Spleen (tissue), 11 donors: ENCODE measurements at regions not wholly inside any gene's neighbourhood (a gene's known extent, or its start where the extent isn't known, plus 50 kb on each side); places are given as distances from the start of the nearest gene placed in this dataset.

Experiments
- DNase-seq: peaks from one replicate; pipeline ENCODE4 v3.0.0-alpha.2; 2020
- H3K27ac ChIP-seq, 8 donors: fragments of 200-600 bp; sonication (generic) in 7 of 8; 1 replicate in 4 of 8; 2 replicates in 4 of 8; pipeline versions ENCODE4 v1.5.0 to v1.8.0; 2016 to 2021; ENCODE audit warnings: inconsistent platforms in 4 of 8, mild to moderate bottlenecking in 4 of 8, moderate library complexity in 1 of 8
- H3K27me3 ChIP-seq, 7 donors: fragments of 200-600 bp; sonication (generic) in 6 of 7; replicated peaks in 1 of 7; 1 replicate in 4 of 7; 2 replicates in 3 of 7; pipeline versions ENCODE4 v1.5.0 to v1.8.0; 2016 to 2021; ENCODE audit warnings: inconsistent platforms in 3 of 7, mild to moderate bottlenecking in 1 of 7
- H3K36me3 ChIP-seq, 6 donors: fragments of 200-600 bp; sonication (generic) in 5 of 6; 1 replicate in 4 of 6; 2 replicates in 2 of 6; pipeline versions ENCODE4 v1.5.0 to v1.8.0; 2016 to 2021; ENCODE audit warnings: inconsistent platforms in 2 of 6
- H3K4me1 ChIP-seq, 6 donors: fragments of 200-600 bp; sonication (generic) in 5 of 6; 1 replicate in 3 of 6; 2 replicates in 3 of 6; pipeline versions ENCODE4 v1.5.0 to v1.8.0; 2016 to 2021; ENCODE audit warnings: inconsistent platforms in 3 of 6
- H3K4me3 ChIP-seq, 8 donors: fragments of 200-600 bp; sonication (generic) in 7 of 8; 1 replicate in 4 of 8; 2 replicates in 4 of 8; pipeline versions ENCODE4 v1.5.0 to v1.8.0; 2016 to 2021; ENCODE audit warnings: inconsistent platforms in 4 of 8, mild to moderate bottlenecking in 4 of 8, moderate library complexity in 2 of 8
- H3K9me3 ChIP-seq, 8 donors: fragments of 200-600 bp; sonication (generic) in 7 of 8; 1 replicate in 4 of 8; 2 replicates in 4 of 8; pipeline versions ENCODE4 v1.5.0 to v1.8.0; 2016 to 2021; ENCODE audit warnings: inconsistent platforms in 4 of 8
- POLR2A ChIP-seq, 3 donors: fragments of 450-650 bp; IDR thresholded peaks; one replicate each; pipeline ENCODE4 v1.5.1; 2017; ENCODE audit warnings: antibody characterized with exemption in 3 of 3, mild to moderate bottlenecking in 1 of 3
- POLR2AphosphoS5 ChIP-seq, 3 donors: sonication (generic); formaldehyde crosslinking; IDR thresholded peaks; one replicate each; pipeline ENCODE4 v1.5.1; 2017; ENCODE audit warnings: antibody characterized with exemption in 3 of 3
- WGBS, 5 donors: extraction: QIAGEN DNeasy Blood & Tissue Kit in 3 of 5; methylation state at CpG; one replicate each; pipeline versions ENCODE4 v1.1.5 to v1.1.7; 2013 to 2018; 5-methylcytosine and 5-hydroxymethylcytosine counted together
- intact Hi-C: fragments of 100-400 bp; cut with DNase I; formaldehyde crosslinking; loops from one replicate; pipeline ENCODE4 v1.15.0; 2023; ENCODE audit warnings: low total_unique reads
- TF ChIP-seq, protein P1 (sequence below), 11 experiments: fragments of 200-600 bp in 7 of 11; fragments of 450-650 bp in 4 of 11; sonication (generic) in 4 of 11; IDR thresholded peaks in 8 of 11; conservative IDR thresholded peaks in 3 of 11; 1 replicate in 7 of 11; 2 replicates in 4 of 11; pipeline versions ENCODE4 v1.4.0 to v1.8.0; 2016 to 2021; ENCODE audit warnings: antibody characterized with exemption in 11 of 11, inconsistent platforms in 4 of 11, mild to moderate bottlenecking in 1 of 11
- donor health status: healthy with polysubstance abuse.
- donor health status: DM: no; HTN: no; CAD: no; lungs with moderate emphysema.
- donor health status: DM: no; HTN: no; CAD: no.
- donor health status: Bipolar disorder and iron deficiency.
- donor health status: healthy.
- donor health status: DM: no; HTN: no; CAD: no.
- donor health status: DM: yes; HTN: yes; CAD: no.

DNA sequence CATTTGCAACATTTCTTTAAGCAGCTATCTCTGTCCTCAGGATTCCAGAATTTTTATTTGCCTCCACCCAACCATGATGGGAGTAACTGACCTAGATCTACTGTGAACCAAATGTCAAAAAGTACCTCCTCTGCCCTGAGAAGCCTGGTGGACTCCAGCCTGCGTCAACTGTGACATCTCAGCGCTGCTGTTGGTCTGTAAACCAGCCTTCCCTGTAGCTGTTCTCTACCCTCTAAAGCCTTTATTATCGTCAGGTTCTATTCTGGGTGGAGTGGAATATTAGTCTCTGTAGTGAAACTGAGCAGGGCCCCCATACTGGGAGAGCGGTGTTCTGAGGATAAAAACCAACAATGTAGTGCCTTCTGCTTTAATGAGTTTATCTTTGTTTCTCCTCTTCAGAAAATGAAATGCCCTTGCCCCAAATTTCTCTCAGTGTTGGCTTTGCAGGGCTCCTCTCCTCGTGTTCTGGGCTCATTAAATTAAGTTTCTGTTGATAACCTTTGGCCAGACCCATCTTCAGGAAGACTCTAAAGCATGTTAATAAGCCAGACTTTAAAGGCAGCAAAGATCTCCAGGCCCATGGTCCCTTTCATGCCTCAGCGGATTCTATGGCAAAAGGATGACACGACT is 223.1 kb upstream of the PLXNA2 start:
- 76 to 84% (median 82%) methylated on average over 7 of the region's 7 CpGs for WGBS, 5 donors
- no peaks in the 10 kb centered on the region for H3K9me3 ChIP-seq
- no peak for DNase-seq
- intact Hi-C loops: no loop called here
- H3K4me1 ChIP-seq: no peaks in the 10 kb centered on the region
- H3K4me3 ChIP-seq: no peak overlapping the region
- TF ChIP-seq POLR2A (IDR thresholded peaks at IDR 0.05) (no peak), POLR2AphosphoS5 (IDR thresholded peaks at IDR 0.05) (no peak)
- TF ChIP-seq, protein P1, sequence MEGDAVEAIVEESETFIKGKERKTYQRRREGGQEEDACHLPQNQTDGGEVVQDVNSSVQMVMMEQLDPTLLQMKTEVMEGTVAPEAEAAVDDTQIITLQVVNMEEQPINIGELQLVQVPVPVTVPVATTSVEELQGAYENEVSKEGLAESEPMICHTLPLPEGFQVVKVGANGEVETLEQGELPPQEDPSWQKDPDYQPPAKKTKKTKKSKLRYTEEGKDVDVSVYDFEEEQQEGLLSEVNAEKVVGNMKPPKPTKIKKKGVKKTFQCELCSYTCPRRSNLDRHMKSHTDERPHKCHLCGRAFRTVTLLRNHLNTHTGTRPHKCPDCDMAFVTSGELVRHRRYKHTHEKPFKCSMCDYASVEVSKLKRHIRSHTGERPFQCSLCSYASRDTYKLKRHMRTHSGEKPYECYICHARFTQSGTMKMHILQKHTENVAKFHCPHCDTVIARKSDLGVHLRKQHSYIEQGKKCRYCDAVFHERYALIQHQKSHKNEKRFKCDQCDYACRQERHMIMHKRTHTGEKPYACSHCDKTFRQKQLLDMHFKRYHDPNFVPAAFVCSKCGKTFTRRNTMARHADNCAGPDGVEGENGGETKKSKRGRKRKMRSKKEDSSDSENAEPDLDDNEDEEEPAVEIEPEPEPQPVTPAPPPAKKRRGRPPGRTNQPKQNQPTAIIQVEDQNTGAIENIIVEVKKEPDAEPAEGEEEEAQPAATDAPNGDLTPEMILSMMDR (IDR thresholded peaks at IDR 0.05 in 8 of 11, conservative IDR thresholded peaks at IDR 0.05 in 3 of 11): no peak
- peaks cover 0 to 10% (median 0%) of the 10 kb centered on the region in 7 donors for H3K27me3 ChIP-seq
- H3K36me3 ChIP-seq: no peaks in the 10 kb centered on the region
- H3K27ac ChIP-seq: no peak overlapping the region

DNA sequence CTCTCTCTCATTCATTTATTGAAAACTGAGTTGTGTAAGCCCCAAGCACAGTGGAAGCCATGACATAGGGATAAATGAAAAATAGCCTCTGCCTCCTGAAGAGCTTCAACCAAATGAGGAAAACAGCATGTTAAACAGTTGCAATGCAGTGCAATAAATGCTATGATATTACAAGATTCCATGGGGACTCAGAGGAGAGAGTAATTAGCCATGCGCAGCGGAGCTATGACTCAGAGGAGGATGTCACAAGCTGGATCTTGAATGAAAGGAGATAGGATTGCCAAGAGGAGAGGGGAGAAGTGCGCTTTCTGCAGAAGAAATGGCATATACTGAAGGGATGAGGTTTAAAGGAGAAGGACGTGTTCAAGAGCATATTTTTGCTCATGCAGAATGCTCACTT is 231.3 kb upstream of the PLXNA2 start:
- H3K27me3 ChIP-seq: no peaks in the 10 kb centered on the region
- no peaks in the 10 kb centered on the region for H3K36me3 ChIP-seq
- no peak for DNase-seq
- no peak overlapping the region for H3K27ac ChIP-seq
- peaks cover 0 to 5% (median 0%) of the 10 kb centered on the region in 6 donors for H3K4me1 ChIP-seq
- intact Hi-C loops: no loop called here
- H3K9me3 ChIP-seq: no peaks in the 10 kb centered on the region
- TF ChIP-seq POLR2A (IDR thresholded peaks at IDR 0.05) (no peak), POLR2AphosphoS5 (IDR thresholded peaks at IDR 0.05) (no peak)
- TF ChIP-seq, protein P1 (IDR thresholded peaks at IDR 0.05 in 8 of 11, conservative IDR thresholded peaks at IDR 0.05 in 3 of 11): no peak
- WGBS, 5 donors: 83 to 90% (median 89%) methylated on average over 4 of the region's 4 CpGs
- H3K4me3 ChIP-seq: no peak overlapping the region

DNA sequence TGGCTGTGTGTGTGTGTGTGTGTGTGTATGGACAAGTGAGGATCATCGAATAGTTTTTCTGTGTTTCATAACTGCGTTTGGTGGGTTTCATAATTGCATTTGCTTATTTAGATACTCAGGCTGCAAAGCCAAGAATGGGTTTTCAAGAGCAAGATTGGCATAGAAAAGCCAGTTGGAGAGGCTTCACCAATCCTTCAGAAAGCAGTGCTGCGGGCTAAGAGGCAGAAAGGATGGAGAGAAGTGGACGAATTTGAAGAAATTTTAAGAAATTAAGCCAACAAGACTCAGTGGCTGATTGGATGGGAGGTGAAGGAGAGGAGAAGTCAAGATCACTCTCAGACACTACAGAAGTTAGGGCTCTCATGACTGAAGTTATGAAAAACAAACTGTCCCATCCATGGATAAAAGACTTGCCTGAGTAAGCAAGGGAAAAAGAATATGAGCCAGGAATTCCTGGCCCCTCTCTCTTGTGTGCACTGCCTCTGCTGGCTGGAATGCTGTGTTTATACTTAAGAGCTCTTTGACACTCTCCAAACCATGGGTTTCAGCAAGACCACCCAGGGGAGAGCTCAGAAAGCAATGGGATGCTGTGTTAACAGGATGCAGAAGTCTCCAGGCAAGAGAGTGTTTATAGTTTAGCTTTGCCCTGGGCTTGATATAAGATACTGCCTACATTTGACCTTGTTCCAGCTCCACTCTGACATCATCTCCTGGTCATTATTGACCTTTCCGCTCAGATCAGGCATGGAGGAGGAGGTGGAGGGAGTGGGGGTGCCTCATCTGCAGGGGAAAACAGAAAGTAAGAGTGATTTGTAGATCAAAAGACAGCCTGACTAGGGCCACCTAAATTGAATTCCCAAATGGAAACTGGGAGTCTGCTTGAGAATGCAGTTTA is 232.0 kb upstream of the PLXNA2 start:
- peaks cover 0 to 5% (median 0%) of the 10 kb centered on the region in 6 donors for H3K4me1 ChIP-seq
- no peak for TF ChIP-seq POLR2AphosphoS5 (IDR thresholded peaks at IDR 0.05)
- no peak for TF ChIP-seq POLR2A (IDR thresholded peaks at IDR 0.05)
- TF ChIP-seq, protein P1 (IDR thresholded peaks at IDR 0.05 in 8 of 11, conservative IDR thresholded peaks at IDR 0.05 in 3 of 11): no peak
- no peaks in the 10 kb centered on the region for H3K36me3 ChIP-seq
- DNase-seq: no peak
- no peak overlapping the region for H3K4me3 ChIP-seq
- no peaks in the 10 kb centered on the region for H3K9me3 ChIP-seq
- intact Hi-C loops: no loop called here
- no peak overlapping the region for H3K27ac ChIP-seq
- no peaks in the 10 kb centered on the region for H3K27me3 ChIP-seq
- whole genome bisulfite sequencing, 5 donors: 73 to 86% (median 78%) methylated on average over 5 of the region's 5 CpGs

DNA sequence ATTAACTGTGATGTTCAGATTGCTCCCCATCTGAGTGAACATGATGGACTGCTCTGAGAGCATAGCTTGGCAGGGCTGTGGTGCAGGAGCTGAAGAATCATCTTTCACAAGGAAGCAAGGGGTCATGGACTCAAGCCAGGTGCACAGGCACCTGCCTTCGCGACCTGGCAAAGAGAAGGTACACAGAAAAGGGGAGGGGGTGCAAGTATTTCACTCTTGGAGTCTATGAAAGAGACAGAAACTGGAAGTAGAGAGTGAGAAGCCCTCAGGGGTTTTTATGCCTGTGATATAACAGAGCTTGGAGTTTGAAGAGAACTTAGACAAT is 232.6 kb upstream of the PLXNA2 start:
- no peaks in the 10 kb centered on the region for H3K9me3 ChIP-seq
- peaks cover 0 to 5% (median 0%) of the 10 kb centered on the region in 6 donors for H3K4me1 ChIP-seq
- H3K36me3 ChIP-seq: no peaks in the 10 kb centered on the region
- intact Hi-C loops: no loop called here
- TF ChIP-seq, protein P1 (IDR thresholded peaks at IDR 0.05 in 8 of 11, conservative IDR thresholded peaks at IDR 0.05 in 3 of 11): no peak
- TF ChIP-seq POLR2A (IDR thresholded peaks at IDR 0.05) (no peak), POLR2AphosphoS5 (IDR thresholded peaks at IDR 0.05) (no peak)
- no peaks in the 10 kb centered on the region for H3K27me3 ChIP-seq
- WGBS, 5 donors: 63 to 90% (median 82%) methylated on average over 2 of the region's 2 CpGs
- H3K27ac ChIP-seq: no peak overlapping the region
- DNase-seq: no peak
- no peak overlapping the region for H3K4me3 ChIP-seq
